T-helper 2 cell treated with Interferon-gamma antibody and Interleukin-4, amounts not matched to agents 100 ng/mL and 5 ng/mL, for 36 hours (primary cell): ENCODE measurements at regions not wholly inside any gene's neighbourhood (a gene's known extent, or its start where the extent isn't known, plus 50 kb on each side); places are given as distances from the start of the nearest gene placed in this dataset.
"Not testable (repeated sequence)": the region's sequence is repeated elsewhere in the genome, so short reads cannot be mapped to it uniquely, and the experiment has no call there.

Experiments used
- intact Hi-C: fragments of 100-400 bp; cut with micrococcal nuclease; formaldehyde crosslinking; loops from one replicate; pipeline ENCODE4 v1.15.1; 2023

- intact Hi-C loops: no loop called here
Measured at GRCh38 chr10:62585211-62585775, 211.1 kb downstream of the ZNF365 start.

DNA sequence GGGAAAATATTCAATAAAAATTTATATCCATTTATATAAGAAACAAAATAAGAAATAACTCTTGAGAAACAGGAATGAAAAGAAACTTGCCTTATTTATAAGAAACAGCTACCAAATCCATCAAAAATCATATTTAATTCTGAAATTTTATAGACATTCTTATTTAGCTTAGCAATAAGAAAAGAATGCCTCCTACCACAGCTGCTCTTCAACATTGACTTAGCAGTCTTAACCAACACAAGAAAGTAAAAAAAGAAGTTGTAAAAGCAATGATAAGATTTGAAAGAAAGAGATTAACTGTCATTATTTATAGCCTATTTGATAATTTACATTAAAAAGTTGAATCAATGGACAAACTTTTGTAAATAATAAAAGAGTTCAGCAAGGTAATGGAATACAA, 212.8 kb downstream of the ZNF365 start:
- intact Hi-C loops: no loop called here

DNA sequence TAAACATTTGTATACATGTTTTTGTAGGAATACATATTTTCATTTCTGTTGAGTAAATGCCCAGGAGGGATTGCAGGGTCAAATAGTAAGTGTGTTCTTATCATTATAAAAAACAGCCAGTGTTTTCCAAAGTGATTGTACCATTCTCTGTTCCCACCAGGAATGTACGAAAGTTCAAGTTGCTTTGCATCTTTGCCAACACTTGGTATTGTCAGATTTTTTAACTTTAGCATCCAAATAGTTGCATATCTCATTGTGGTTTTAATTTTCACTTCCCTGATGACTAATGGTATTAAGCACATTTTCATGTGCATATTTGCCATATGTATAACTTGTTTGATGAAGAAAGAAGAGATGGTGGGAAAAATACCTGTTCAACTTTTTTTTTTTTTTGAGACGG, 213.9 kb downstream of the ZNF365 start:
- intact Hi-C loops: no loop called here

DNA sequence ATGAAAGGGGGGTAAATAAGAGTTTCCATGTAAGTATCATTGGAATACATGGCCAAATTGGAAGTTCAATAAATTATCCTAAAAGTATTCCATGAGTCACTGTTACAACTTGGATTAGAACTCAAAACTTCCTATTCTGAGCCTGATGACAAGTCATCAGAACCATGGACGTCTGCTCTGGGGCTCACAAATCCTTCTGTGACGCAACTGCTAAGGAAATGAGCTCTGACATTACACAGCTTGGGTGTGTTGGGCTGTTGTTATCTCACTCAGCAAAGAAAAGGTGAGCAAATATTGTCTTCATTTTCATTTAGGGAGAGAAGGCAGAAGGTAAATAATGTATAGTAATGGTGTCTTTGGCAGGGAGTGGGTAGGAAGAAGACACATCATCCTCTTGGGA, 214.8 kb upstream of the ADO start:
- intact Hi-C loops: loop anchor here (5.0 to 10.0 kb wide), 2 partner anchors 152 to 415 kb away; no protein-coding TSS in a partner anchor

- intact Hi-C loops: loop anchor here (5.0 to 10.0 kb wide), 2 partner anchors 153 to 414 kb away; no protein-coding TSS in a partner anchor
Measured at GRCh38 chr10:62590306-62590705, 214.2 kb upstream of the ADO start.

GRCh38 chr10:62594093-62594520, 210.4 kb upstream of the ADO start:
- intact Hi-C loops: loop anchor here (1.0 to 10.0 kb wide), 6 partner anchors 101 to 564 kb away; no protein-coding TSS in a partner anchor

- intact Hi-C loops: loop anchor here (10.0 kb wide), 1 partner anchor 408 kb away; no protein-coding TSS in a partner anchor
Measured at GRCh38 chr10:62597226-62597625, 207.3 kb upstream of the ADO start.

GRCh38 chr10:62599161-62599560, 205.4 kb upstream of the ADO start:
- intact Hi-C loops: loop anchor here (10.0 kb wide), 1 partner anchor 406 kb away; no protein-coding TSS in a partner anchor

- intact Hi-C loops: not testable (repeated sequence)
Measured at GRCh38 chr10:62606551-62606950, 198.0 kb upstream of the ADO start.

DNA sequence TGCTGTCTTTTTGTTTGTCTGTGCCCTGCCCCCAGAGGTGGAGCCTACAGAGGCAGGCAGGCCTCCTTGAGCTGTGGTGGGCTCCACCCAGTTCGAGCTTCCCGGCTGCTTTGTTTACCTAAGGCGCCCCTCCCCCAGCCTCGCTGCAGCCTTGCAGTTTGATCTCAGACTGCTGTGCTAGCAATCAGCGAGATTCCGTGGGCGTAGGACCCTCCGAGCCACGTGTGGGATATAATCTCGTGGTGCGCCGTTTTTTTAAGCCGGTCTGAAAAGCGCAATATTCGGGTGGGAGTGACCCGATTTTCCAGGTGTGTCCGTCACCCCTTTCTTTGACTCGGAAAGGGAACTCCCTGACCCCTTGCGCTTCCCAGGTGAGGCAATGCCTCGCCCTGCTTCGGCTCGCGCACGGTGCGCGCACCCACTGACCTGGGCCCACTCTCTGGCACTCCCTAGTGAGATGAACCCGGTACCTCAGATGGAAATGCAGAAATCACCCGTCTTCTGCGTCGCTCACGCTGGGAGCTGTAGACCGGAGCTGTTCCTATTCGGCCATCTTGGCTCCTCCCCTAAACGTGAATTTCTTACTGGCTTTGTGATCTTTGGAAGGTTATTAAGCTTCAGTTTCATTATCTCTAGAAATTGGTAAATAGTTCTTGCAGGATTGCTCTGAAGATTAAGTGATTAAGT, 196.2 kb upstream of the ADO start:
- intact Hi-C loops: not testable (repeated sequence)

DNA sequence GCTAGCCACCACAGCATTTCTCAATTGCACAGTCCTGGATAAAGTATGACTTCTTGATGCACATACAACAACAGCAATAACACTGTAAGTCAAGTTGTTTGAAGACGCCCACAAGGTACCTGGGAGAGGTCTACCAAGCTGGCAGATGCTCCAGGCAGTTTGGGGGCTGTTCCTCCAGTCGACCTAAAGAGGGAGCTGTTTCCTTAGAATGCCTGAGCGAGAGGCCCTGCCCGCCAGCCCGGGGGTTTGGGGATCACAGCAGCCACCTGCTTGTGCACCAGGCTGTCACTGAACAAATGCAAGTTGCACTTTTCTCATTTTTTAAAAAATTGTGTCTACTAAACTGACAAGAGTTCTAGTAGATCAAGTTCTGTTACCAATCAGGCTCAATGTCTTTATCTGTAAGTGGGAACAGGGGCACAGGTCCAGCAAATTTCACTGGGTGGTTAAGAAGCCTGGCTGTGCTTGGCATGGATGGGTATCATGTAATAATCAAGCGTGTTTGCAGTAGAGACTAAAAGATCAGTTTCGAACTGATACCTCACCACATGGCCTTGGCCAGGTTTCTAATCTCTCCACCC, 193.8 kb upstream of the ADO start:
- intact Hi-C loops: loop anchor here (1.0 to 5.0 kb wide), 5 partner anchors 70 to 548 kb away; no protein-coding TSS in a partner anchor

DNA sequence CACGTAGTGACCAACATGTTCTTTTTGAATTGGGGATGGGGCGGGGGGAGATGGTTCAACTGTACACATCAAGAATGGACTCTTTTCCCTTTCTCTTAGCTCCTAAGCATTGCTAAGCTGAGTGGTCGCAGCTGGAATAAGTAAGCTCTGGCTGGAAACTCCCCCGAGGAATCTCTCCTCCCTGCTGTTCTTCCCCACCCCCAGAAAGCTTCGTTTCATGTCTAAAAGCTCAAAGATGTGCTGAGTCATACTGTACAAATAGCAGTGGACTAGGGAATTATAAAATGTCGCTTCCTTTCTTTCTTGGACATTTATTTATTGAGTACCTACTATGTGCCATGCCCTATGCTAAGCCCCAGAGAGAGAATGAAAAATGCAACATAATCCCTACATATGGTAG, 191.1 kb upstream of the ADO start:
- intact Hi-C loops: loop anchor here (5.0 kb wide), 1 partner anchor 119 kb away; no protein-coding TSS in a partner anchor

DNA sequence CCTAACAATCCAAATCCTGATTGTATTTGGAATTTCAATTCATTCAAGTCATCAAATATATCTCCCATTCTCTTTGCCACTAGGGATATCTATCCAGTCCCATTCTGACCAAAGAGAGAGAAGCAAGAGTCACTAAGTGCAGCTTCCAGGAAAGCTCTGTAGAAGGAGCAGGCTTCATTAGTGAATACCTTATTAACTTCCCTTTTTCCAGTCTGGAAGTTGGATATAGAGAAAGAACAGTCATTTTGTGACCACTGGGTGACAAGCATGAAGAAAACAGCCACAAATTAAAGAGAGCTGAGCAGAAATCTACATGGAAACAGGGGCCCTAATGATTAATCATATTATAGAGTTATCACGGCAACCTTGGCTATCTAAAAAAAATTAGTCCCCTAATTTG, 190.7 kb upstream of the ADO start:
- intact Hi-C loops: loop anchor here (5.0 kb wide), 1 partner anchor 118 kb away; no protein-coding TSS in a partner anchor

- intact Hi-C loops: loop anchor here (5.0 kb wide), 1 partner anchor 118 kb away; no protein-coding TSS in a partner anchor
Measured at GRCh38 chr10:62614389-62615157, 189.9 kb upstream of the ADO start.

DNA sequence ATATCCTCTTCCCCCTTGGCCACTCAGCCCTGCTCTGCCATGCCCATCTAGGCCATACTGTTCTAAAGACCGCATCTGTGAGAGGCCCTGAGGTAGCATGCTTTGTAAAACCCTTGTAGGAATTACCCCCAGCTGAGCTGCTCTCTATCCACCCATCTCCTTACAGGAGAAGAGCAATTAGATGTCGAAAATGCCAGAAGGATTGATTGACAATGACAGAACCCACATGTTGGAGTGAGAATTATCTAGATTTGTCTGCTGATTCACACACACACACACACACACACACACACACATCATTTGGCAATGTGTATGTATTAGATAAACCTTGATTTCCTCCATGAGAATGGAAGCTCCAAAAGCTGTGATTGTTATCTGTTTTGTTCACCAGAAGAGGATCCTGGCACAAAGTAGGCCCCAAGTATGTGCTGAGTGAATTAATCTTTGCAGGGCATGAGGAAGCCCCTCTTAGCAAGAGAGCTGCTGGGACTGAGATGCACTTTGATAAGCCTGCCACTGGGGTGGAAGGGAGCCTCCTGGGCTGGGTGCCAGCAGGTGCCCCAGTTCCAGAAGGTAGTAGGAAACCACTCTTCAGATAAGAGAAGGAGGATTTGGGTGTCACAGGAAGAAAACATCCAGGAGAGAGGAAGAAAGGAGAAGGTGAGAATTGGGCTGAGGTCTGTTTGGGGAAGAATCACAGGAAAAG, 187.5 kb upstream of the ADO start:
- intact Hi-C loops: no loop called here

DNA sequence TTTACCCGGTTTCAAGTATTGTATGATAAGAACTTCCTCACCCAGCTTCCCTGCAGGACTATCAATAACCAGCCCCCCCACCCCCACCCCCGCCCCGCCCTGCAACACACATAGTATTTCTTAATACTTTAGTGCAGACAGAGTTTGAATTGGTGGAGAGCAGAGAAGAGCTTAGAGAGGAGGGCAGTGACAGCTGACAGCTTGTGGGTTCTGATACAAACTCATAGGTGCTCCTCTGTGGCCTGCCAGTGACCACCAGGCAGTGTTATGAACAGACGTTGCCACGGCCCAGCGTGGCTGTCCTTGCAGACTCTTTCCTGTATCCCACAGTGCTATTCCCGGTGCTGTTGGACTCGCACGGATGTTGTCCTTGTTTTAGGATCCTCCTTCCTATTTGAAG, 186.9 kb upstream of the ADO start:
- intact Hi-C loops: no loop called here

DNA sequence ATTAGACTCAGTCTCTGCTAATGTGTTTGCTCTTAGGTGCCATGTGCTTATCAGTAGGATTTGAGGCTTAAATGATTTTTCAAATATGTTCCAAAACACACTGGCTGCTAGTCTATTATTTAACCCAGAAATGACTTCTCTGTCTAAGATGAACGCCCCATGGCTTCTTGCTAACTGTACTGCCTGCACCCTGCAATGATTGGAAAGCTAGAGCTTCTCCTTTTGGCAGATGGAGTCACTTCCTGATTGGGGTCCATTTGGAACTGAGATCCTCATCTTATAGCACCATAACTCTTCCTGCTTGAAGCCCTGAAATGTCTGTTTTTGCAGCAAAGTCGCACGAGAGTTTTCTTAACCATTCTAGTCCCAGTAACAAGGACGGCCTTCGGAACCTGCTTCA, 186.5 kb upstream of the ADO start:
- intact Hi-C loops: no loop called here

DNA sequence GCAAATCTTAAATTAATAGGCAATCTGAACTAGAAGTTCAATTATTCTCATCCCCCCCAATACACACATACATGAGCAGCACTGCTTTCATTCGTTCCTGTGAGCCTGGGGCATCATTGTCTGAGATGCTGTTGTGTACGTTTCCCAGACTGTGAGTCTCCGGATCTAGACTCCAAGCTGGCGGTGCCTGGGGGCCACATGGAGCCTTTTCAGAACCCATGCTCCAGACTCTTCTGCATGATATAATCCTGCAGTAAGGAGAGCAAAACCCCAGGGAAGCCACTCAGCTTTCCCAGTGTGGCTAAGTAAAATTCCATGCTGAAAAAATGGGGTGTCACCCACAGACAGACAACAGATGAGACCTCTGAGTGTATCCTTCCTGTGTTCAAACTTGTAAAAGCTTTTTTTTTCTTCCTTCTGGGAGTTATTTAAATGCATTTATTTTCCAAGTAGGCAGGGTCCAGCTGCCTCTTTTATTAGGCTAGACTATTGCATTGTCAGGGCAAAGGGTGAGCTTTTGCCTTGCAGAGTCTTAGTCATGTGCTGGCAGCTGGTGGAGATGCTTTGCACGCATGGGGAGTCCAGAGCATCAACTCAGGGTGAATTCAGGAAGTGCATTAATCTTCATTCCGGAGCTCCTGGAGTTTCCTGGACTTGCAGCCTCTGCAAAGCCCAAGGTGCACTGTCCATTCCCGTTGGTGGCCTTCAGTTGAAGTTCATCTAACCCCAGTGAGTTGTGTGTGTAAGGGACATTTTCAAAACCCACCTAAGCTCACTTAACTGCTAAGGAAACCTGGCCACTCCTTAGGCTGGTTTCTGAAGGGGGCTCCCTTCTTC, 185.7 kb upstream of the ADO start:
- intact Hi-C loops: no loop called here

GRCh38 chr10:62619413-62619738, 185.1 kb upstream of the ADO start:
- intact Hi-C loops: no loop called here

DNA sequence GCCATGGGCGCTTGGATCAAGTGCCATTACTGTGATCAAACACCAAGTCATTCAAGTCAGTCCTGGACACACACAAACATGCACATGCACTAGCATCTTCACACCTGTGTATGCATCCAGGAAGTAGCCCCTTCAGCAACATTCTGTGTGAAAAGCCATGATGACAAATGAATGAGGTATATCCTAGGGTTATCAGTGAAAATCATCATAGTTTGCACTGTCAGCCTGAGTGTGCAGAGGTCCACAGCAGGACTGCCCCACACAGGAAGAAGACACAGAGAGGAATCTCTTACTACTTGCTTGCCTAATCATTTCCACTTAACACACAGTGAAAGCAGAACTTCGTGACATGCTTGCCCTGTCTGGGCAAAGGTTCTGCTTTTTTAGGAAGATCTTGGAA, 184.0 kb upstream of the ADO start:
- intact Hi-C loops: no loop called here
